SH-SY5Y (cell line): ENCODE measurements at regions not wholly inside any gene's neighbourhood (a gene's known extent, or its start where the extent isn't known, plus 50 kb on each side); places are given as distances from the start of the nearest gene placed in this dataset.

ENCODE experiments used
- GATA2 ChIP-seq: IDR thresholded peaks from 2 replicates; pipeline ENCODE4 v1.6.1; 2011; ENCODE audit warnings: mild to moderate bottlenecking, low read depth, low read length
- GATA3 ChIP-seq: IDR thresholded peaks from 2 replicates; pipeline ENCODE4 v1.6.1; 2011; ENCODE audit warnings: low read depth, mild to moderate bottlenecking, low read length, moderate library complexity

DNA sequence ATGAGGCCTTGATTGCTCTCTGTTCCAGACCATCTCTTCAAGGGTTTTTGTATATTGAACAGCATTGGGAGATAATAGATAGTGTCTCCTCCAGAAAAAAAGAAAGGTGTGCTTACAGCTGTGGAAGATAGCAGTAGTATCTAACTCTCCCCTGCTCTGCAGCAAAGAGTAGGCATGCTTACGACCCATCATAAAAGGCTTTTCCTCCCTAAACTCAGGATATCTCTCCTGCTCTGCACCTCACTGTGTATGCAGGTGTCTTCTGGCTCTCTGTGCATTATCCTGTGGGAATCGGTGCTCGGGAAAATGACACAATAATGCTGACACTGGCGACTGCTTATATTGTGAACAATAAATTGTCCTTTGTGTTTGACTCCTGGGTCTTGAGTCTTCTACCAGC lies 216.0 kb downstream of the RAB28 start:
- TF ChIP-seq GATA3 (no peak), GATA2 (no peak)

DNA sequence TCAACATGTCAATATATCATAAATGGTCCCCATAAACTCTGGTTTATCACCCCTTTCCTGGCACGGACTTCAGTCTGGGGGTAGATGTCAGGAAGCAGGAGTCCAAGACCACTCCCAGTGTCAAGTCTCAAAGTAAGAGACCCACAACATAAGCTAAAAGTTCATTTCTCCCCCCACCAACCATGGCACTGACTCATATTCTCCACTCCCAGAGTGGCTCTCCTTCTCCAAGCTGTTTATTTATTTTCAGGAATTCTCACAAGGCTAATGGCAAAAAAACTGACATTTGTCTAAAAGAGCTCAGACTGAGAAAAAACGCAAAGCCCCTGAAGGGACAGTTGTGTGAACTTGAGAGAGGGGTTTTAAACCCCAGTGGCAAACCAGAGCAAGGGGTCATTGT lies 217.0 kb downstream of the RAB28 start:
- TF ChIP-seq GATA2: no peak
- TF ChIP-seq GATA3: no peak

DNA sequence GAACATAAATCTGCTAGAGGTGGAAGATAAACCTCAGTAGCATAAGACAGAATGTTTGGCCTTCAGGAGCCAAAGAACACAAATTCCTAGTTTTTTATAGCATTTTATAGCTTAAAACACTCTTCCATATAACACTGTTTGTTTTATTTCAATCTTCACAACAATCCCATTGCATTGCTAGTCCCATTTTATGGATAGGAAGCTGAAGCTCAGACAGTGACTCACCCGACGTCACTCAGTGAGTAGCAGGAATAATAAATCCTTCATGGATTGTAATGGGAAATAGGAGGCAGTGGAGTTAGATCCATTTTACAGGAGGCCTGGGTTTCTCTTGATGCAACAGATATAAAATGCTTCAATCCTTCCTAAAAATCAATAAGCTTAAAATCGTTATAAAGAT lies 217.5 kb downstream of the RAB28 start:
- TF ChIP-seq GATA3 (no peak), GATA2 (no peak)

DNA sequence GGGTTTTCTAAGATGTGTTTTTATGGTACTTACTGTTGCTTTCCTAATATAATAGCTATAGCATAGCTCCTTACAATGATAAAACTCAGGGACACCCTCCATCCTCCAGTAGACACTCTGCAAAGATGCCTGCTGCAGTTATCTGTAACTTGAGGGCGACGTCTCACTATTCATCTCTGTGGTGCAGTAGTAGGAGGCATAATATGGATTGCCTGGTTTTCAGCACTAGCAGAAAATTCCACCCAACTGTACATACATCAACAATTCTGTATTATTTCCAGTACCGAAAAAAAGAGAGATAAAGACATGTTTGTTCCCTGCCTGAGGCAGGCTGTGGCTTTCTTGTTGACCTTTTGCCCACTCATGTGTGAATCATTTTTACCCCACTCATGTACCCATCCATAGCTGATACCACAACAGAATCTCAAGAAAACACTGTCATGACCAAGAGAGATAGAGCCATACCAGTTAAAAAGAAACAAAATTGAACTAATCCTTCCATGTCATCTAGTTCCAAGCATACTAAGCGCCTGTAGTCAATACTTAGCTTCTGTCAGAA lies 220.1 kb downstream of the RAB28 start:
- TF ChIP-seq GATA2 (no peak), GATA3 (no peak)

DNA sequence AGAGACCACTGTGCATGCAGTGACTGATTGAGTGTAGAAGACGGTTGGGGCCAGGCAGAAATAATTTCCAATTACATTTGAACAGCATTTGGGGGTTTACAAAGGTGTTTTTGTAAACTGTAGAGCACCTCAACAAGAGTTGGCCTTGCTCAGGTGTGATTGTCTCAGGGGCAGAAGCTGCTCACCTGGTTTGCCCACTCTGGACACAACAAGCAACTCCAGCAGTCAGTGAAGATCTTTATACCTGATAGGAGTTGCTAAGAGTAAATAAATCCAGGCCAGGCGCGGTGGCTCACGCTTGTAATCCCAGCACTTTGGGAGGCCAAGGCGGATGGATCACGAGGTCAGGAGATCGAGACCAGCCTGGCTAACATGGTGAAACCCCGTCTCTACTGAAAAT lies 221.3 kb downstream of the RAB28 start:
- no peak for TF ChIP-seq GATA2
- TF ChIP-seq GATA3: no peak

DNA sequence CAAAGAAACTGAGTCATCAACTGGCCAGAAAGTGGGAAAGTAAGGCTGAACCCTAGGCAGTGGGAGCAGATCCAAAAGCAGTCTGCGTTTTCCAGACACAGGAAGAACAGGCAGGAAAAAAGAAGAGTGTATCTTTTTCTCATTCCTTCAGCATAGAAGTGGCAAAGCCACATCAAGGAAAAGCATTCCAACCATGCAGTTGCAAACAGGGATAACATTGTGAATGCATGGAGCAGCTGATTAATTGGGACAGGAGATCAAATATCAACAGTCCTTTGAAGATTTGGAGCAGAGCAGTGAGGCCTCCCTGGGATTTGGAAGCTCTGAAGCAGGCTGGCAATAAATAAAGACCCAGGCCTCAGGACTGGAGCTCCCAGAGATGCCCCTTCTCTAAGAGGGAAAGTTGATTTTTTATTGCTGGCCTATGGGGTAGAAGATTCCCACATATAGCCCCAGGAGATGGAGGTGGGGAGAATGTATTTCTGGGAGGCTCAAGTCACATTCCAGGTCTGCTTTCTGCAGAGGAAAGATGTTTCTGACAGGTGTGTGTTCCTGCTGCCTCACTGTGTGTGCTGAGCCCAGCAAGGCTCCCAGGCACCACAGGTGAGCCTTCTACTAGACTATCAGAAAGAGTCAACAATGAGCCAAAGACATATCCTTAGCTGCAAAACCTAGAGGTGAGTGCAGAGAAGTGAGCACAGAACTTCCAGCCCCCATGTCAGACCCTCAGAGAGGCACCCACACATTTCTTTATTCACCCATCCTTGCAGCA lies 222.5 kb downstream of the RAB28 start:
- TF ChIP-seq GATA2: no peak
- no peak for TF ChIP-seq GATA3

DNA sequence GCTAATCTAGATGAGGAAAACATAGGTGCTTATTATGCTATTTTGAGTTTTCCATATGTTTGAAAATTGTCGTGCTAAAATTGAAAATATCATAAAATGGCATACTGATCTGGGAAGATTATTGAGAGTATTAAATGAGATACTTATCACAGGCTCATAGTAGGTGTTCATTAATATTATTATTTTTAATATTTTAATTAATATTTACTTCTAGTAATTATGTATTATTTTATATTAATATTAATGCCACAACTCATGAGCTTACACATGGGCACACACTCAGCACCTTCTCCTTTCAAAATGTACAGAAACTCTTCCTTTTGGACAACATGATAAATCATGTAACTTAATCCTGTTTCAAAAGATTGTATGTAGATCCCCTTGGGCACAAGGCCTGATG lies 223.6 kb downstream of the RAB28 start:
- TF ChIP-seq GATA3: no peak
- no peak for TF ChIP-seq GATA2

DNA sequence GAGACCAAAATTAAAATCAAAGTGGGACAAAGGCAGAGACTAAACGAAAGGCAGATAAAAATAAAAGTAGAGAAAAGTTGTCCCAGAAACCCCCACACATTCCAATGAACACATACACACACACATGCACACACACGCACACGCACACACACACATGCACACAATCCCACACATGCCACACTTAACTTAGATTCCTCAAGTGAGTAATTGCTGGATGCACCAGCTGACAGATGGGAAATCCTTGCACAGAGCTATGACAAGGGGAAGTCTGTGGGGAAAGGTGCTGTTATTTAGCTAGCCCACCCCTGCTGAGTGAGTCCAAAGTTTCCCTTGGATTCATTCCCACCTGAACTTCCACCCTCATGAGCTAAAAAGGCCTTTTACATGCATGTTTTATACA lies 233.9 kb downstream of the RAB28 start:
- no peak for TF ChIP-seq GATA2
- no peak for TF ChIP-seq GATA3

DNA sequence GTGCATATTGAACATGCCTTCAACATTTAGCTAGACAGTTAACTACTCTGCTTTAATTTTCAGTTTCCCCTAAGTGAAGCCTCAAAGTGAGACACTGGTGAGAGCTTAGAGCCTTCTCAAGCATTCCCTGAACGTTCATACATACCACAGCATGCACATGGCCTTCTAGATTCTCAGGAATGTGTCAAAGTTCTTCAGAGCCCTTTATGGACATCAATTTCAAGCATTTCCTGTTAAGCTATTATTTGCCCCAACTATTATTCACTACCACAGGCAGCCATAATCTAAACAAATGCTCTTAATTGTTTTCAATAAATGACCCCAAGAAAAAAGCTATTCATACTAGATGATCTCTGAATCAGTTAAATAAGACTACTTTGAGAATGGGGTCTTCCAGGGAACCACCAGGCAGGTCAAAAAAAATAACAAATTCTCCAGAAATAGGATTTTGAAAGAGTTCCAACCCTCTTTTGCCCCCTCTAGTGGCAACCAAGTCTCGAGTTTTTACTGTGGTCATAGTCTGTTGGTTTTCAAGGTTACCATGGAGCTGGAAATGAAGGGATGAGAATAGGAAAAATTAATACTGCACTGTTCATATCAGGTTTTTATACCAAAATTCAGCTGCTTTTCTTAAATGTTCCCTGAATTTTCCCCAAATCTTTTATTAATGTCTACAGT lies 235.4 kb downstream of the RAB28 start:
- TF ChIP-seq GATA2 (no peak), GATA3 (no peak)

DNA sequence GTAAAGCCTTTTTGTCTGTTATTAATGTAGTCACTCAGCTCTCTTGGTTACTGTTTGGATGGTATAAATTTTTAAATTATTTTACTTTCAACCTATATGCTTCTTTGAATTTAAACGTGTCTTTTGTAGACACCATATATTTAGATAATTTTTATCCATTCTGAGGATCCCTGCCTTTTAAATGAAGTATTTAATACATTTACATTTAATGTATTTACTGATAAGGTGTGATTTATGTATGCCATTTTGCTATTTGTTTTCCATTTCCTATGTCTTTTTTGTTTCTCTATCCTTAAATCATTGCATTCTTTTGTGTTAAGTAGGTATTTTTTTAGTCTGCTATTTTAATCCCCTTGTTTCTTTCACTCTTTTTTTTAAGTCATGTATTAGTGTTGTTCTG lies 238.0 kb downstream of the RAB28 start:
- TF ChIP-seq GATA2 (no peak), GATA3 (no peak)

DNA sequence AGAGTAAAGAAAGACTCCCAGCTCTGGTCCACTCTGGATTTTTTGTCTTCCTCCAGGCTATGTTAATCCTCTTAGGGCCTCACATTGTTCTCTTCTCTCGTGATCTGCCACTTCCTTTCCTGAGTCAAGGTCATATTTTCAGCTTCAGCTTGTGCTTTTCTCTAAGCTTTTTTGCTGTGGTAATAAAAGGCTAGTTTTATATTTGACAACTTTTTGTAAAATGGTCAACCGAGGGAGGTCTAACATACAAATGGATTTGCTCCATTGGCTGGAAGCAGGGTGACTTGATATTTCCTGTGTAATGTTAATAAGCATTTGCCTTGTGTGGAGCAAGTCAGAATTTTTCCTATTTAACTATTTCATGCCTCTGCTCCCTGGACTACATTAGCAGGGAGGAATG lies 239.7 kb downstream of the RAB28 start:
- no peak for TF ChIP-seq GATA2

DNA sequence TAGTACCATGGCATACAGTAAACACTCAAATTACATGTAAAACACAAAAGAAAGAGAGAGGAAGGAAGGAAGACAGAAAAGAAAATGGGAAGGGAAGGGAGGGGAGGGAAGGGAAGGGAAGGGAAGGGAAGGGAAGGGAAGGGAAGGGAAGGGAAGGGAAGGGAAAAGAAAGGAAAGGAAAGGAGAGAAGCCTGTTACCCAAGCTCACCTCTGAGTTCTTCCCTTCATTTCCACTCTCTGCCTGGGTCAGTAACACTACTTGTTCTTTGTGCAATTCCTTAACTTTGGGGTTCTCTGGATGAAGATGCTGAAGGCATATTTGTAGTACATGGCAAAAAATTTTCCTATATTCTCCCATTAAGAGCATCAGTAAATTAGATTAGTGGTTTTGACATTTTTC lies 241.0 kb downstream of the RAB28 start:
- TF ChIP-seq GATA2 (no peak), GATA3 (no peak)

DNA sequence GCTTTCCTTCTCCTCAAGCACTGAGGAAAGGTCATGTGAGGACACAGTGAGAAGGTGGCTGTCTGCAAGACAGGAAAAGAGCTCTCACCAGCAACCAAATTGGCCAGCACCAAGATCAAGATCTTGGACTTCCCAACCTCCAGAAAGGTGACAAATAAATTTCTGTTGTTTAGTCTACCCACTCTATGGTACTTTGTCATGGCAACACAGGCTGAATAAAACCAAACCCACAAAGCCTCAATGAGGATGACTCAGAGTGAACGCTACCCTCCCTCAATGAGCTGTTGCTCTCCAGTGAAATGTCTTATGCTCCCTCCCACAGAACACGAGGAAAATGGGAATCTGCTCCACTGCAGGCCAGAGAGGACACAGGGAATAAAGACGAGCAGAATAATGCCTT lies 244.1 kb downstream of the RAB28 start:
- TF ChIP-seq GATA3: no peak
- TF ChIP-seq GATA2: no peak

DNA sequence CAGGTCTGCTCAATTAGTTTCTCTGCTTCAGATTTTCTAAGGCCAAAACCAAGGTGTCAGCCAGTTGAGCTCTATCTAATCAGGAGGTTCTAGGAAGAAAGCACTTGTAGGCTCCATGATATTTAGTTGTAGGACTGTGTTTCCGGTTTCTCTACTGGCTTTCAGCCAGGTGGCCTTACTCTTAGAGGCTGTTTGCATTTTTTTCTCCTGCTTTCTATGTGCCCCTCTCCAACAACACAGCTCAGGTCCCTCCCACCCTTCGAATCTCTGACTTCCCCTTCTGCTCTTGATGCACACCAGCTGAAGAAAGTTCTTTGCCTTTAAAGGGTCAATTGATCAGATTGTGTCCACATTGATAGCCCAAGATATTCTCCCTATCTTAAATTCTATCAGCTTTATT lies 245.2 kb downstream of the RAB28 start:
- TF ChIP-seq GATA2 (no peak), GATA3 (no peak)

DNA sequence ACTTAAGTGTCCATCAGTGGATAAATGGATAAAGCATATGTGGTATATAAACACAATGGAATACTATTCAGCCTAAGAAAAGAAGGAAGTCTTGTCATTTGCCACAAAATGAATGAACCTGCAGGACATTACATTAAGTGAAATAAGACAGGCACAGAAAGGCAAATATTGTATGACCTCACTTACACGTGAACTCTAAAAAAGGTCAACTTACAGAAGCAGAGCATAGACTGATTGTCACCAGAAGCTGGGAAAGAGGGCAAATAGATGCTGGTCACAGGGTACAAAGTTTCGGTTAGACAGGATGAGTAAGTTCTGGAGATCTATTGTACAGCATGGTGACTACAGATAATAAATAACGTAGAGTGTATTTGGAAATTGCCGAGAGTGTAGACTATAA lies 247.7 kb downstream of the RAB28 start:
- TF ChIP-seq GATA3: no peak
- TF ChIP-seq GATA2: no peak
